ENCODE measurements at regions not wholly inside any gene's neighbourhood (a gene's known extent, or its start where the extent isn't known, plus 50 kb on each side); places are given as distances from the start of the nearest gene placed in this dataset.
"Not testable (repeated sequence)": the region's sequence is repeated elsewhere in the genome, so short reads cannot be mapped to it uniquely, and the experiment has no call there.

DNA sequence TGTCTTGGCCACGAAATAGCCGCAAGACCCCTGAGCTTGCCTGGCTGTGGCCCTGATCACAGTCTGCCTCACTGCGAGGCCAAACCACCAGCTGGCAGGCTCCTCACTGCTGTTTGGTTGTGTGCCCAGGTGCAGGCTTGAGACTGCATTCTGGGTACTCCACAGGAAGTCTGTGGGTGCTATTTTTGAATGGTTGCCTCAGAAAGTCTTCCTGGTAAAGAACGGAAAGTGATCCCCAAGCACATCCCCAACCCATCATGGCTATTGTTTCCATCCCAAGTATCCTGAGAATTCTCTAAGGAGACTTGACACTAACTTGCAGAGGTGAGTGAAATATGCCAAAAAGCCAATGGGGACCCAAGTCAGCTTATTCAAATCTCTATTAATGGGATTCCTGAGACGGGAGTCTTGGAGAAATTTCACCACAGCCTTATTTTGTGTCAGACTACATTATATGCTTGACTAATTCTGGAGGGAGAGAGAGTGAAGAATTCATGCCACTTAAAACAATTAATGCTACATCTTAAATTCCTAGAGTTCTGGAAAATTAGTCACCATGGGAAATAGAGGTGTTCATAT is 170.9 kb downstream of the RAMP3 start:
- Histone ChIP-seq H3K9me3 (no peaks in the 10 kb centered on the region), H3K4me3 (no peak overlapping the region), H3K4me1 (ENCODE audit: insufficient read depth) (no peaks in the 10 kb centered on the region), H3K27me3 (no peaks in the 10 kb centered on the region), H3K36me3 (no peaks in the 10 kb centered on the region), H3K27ac (no peak overlapping the region)
- DNase-seq = no peak
- no peak for TF ChIP-seq POLR2A (IDR thresholded peaks at IDR 0.05)
- TF ChIP-seq, protein P1, sequence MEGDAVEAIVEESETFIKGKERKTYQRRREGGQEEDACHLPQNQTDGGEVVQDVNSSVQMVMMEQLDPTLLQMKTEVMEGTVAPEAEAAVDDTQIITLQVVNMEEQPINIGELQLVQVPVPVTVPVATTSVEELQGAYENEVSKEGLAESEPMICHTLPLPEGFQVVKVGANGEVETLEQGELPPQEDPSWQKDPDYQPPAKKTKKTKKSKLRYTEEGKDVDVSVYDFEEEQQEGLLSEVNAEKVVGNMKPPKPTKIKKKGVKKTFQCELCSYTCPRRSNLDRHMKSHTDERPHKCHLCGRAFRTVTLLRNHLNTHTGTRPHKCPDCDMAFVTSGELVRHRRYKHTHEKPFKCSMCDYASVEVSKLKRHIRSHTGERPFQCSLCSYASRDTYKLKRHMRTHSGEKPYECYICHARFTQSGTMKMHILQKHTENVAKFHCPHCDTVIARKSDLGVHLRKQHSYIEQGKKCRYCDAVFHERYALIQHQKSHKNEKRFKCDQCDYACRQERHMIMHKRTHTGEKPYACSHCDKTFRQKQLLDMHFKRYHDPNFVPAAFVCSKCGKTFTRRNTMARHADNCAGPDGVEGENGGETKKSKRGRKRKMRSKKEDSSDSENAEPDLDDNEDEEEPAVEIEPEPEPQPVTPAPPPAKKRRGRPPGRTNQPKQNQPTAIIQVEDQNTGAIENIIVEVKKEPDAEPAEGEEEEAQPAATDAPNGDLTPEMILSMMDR (IDR thresholded peaks at IDR 0.05) = no peak
- no peak for TF ChIP-seq EP300 (IDR thresholded peaks at IDR 0.05)
- intact Hi-C loops (cut with DNase I) = no loop called here
- 80 to 82% (median 81%) methylated on average over 5 of the region's 5 CpGs for WGBS, 3 donors

DNA sequence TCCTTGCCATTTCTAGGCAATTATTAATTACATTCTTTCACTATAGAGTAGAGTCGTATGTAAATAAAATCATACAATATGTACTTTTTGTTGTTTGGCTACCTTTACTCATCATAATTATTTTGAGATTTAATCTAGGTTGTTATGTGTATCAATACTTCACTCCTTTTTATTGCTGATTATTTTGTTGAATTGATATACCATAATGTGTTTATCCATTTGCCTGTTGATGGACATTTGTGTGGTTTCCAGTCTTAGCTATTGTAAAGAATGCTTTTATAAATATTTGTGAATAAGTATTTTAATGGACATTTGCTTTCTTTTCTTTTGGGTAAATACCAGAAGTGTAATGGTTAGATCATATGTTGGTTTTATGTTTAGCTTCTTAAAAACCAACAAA is 174.0 kb downstream of the RAMP3 start:
- Histone ChIP-seq H3K36me3 (no peaks in the 10 kb centered on the region), H3K27me3 (no peaks in the 10 kb centered on the region), H3K27ac (no peak overlapping the region), H3K4me3 (no peak overlapping the region), H3K4me1 (ENCODE audit: insufficient read depth) (no peaks in the 10 kb centered on the region), H3K9me3 (no peaks in the 10 kb centered on the region)
- WGBS, 3 donors = 94 to 95% (median 94%) methylated on average over 1 of the region's 1 CpG
- TF ChIP-seq EP300 (IDR thresholded peaks at IDR 0.05) (no peak), POLR2A (IDR thresholded peaks at IDR 0.05) (no peak)
- TF ChIP-seq, protein P1 (IDR thresholded peaks at IDR 0.05) = no peak
- intact Hi-C loops (cut with DNase I) = no loop called here
- no peak for DNase-seq

- H3K36me3 ChIP-seq; H3K27ac ChIP-seq; H3K9me3 ChIP-seq; H3K27me3 ChIP-seq; H3K4me1 ChIP-seq (ENCODE audit: insufficient read depth); intact Hi-C loops (cut with DNase I); DNase-seq; H3K4me3 ChIP-seq: not testable (repeated sequence)
- WGBS, 3 donors = 80 to 87% (median 80%) methylated on average over 2 of the region's 2 CpGs
These were observed 177.4 kb downstream of the RAMP3 start for GRCh38 chr7:45335024-45335423.

DNA sequence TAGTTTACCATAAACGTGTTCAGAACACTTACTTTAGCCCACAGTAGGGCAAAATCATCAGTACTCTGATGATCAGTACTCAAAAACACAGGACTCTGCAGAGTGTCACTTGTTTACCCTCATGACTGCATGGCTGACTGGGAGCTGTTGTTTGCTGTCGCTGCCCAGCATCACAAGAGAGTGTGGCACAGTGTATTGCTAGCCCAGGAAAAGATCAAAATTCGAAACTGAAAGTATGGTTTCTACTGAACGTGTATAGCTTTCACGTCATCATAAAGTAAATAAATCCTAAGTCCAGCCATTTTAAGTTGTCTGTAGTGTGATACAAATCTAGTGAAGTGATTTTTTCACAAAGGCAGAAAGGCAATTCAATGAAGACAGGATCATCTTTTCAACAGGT is 184.6 kb downstream of the RAMP3 start:
- WGBS, 3 donors = 60 to 68% (median 64%) methylated on average over 5 of the region's 5 CpGs
- no peaks in the 10 kb centered on the region for H3K4me1 ChIP-seq (ENCODE audit: insufficient read depth)
- TF ChIP-seq EP300 (IDR thresholded peaks at IDR 0.05) = no peak
- TF ChIP-seq, protein P1 (IDR thresholded peaks at IDR 0.05) = no peak
- TF ChIP-seq POLR2A (IDR thresholded peaks at IDR 0.05) = no peak
- H3K27ac ChIP-seq = no peak overlapping the region
- no peak for DNase-seq
- H3K9me3 ChIP-seq = no peaks in the 10 kb centered on the region
- H3K36me3 ChIP-seq = no peaks in the 10 kb centered on the region
- no peaks in the 10 kb centered on the region for H3K27me3 ChIP-seq
- H3K4me3 ChIP-seq = no peak overlapping the region
- intact Hi-C loops (cut with DNase I) = no loop called here

GRCh38 chr7:45343746-45344145 is 186.2 kb downstream of the RAMP3 start:
- no peak overlapping the region for H3K4me3 ChIP-seq
- H3K27ac ChIP-seq = no peak overlapping the region
- DNase-seq = no peak
- H3K27me3 ChIP-seq = no peaks in the 10 kb centered on the region
- WGBS, 3 donors = 28 to 35% (median 34%) methylated on average over 6 of the region's 6 CpGs
- TF ChIP-seq EP300 (IDR thresholded peaks at IDR 0.05) (no peak), POLR2A (IDR thresholded peaks at IDR 0.05) (no peak)
- TF ChIP-seq, protein P1 (IDR thresholded peaks at IDR 0.05) = no peak
- no peaks in the 10 kb centered on the region for H3K36me3 ChIP-seq
- H3K9me3 ChIP-seq = no peaks in the 10 kb centered on the region
- intact Hi-C loops (cut with DNase I) = no loop called here
- no peaks in the 10 kb centered on the region for H3K4me1 ChIP-seq (ENCODE audit: insufficient read depth)

Measured in ovary (tissue), 7 donors.